ENCODE measurements at regions not wholly inside any gene's neighbourhood (a gene's known extent, or its start where the extent isn't known, plus 50 kb on each side); places are given as distances from the start of the nearest gene placed in this dataset.

DNA sequence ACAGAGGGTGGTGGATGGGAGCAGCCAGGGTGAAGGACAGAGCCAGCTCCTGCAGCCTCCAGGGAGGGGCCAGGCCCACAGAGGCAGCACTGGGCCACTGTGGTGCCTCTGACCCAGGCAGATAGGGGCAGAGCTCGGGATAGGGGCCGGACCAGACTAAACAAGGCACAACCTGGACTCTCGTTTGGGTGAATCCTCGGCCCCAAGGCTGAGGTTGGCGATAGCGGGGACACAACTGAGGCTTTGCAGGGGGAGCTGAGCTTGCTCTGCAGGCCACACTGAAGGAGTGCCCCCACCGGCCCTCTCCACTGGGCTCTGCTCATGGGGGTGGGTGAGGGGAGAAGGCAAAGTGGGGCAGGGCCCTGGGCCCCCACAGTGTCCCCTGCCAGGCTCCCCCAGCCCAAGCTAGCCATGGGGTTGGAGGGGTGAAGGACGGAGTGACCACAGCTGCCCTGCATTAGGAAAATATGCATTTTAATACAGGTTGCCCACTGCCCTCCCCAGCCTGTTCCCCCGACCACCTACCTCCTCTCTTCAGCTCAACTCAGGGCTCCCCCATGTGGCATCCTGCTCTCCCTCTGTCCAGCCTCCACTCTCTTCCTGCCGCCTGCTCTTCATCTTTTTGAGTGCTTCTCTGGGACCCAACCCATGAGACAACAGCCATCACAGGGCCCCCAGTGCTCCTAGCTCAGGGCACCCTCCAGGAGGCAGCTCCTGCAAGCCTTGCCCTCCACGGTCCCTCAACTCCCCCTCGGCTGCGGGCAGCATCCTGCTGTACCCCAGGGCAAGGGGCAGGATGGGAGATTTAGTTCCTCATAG, 152.8 kb downstream of the INHBB start:
- TF ChIP-seq, protein P1, sequence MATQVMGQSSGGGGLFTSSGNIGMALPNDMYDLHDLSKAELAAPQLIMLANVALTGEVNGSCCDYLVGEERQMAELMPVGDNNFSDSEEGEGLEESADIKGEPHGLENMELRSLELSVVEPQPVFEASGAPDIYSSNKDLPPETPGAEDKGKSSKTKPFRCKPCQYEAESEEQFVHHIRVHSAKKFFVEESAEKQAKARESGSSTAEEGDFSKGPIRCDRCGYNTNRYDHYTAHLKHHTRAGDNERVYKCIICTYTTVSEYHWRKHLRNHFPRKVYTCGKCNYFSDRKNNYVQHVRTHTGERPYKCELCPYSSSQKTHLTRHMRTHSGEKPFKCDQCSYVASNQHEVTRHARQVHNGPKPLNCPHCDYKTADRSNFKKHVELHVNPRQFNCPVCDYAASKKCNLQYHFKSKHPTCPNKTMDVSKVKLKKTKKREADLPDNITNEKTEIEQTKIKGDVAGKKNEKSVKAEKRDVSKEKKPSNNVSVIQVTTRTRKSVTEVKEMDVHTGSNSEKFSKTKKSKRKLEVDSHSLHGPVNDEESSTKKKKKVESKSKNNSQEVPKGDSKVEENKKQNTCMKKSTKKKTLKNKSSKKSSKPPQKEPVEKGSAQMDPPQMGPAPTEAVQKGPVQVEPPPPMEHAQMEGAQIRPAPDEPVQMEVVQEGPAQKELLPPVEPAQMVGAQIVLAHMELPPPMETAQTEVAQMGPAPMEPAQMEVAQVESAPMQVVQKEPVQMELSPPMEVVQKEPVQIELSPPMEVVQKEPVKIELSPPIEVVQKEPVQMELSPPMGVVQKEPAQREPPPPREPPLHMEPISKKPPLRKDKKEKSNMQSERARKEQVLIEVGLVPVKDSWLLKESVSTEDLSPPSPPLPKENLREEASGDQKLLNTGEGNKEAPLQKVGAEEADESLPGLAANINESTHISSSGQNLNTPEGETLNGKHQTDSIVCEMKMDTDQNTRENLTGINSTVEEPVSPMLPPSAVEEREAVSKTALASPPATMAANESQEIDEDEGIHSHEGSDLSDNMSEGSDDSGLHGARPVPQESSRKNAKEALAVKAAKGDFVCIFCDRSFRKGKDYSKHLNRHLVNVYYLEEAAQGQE (IDR thresholded peaks at IDR 0.05; ENCODE audit: low read depth) = no peak
- TF ChIP-seq YY1 (IDR thresholded peaks at IDR 0.05; ENCODE audit: low read depth) (no peak), CREB1 (IDR thresholded peaks at IDR 0.05; ENCODE audit: low read depth) (no peak), NFIC (IDR thresholded peaks at IDR 0.05) (no peak), FOXM1 (IDR thresholded peaks at IDR 0.05; ENCODE audit: borderline replicate concordance, low read depth) (no peak), TEAD4 (IDR thresholded peaks at IDR 0.05) (no peak), EP300 (IDR thresholded peaks at IDR 0.05; ENCODE audit: borderline replicate concordance) (no peak)
- TF ChIP-seq, protein P2, sequence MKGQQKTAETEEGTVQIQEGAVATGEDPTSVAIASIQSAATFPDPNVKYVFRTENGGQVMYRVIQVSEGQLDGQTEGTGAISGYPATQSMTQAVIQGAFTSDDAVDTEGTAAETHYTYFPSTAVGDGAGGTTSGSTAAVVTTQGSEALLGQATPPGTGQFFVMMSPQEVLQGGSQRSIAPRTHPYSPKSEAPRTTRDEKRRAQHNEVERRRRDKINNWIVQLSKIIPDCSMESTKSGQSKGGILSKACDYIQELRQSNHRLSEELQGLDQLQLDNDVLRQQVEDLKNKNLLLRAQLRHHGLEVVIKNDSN (IDR thresholded peaks at IDR 0.05) = no peak
